ENCODE measurements at regions not wholly inside any gene's neighbourhood (a gene's known extent, or its start where the extent isn't known, plus 50 kb on each side); places are given as distances from the start of the nearest gene placed in this dataset.
A peak's percentile ranks its signal among the peaks of the same experiment; 100 is the strongest.
"Not testable (repeated sequence)": the region's sequence is repeated elsewhere in the genome, so short reads cannot be mapped to it uniquely, and the experiment has no call there.

DNA sequence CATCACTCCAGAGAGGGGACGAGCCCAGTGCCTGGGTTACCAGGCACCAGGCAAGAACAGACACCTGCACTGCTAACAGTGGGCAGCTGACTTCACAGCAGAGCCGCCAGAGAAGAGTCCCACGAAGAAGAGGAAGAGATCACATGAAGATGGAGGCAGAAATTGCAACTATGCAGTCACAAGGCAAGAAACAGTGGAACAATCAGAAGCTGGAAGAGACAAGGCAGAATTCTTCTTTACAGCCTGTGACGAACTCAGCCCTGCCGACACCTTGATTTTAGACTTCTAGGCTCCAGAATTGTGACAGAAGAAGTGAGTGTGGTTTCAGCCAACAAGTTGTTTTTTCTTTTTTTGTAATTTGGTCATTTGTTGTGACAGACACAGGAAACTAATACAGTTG is 59.2 kb downstream of the IL12A start:
- DNase-seq, result no peak

DNA sequence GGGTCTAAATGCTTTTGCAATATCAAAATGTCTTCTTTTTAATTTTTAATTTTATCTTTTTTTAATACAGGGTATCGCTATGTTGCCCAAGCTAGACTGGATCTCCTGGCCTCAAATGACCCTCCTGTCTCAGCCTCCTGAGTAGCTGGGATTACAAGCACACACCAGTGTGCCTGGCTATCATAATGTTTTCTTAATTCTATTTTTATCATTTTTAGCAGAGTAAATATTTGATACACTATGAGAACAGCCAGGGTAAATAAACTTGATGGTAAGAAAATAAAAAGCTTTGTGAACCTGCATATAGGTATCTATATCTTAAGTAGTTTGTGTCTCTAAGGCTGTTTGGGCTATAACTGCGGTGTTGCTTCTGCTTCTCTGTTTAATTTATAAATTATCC is 60.4 kb downstream of the IL12A start:
- DNase-seq, result no peak

DNA sequence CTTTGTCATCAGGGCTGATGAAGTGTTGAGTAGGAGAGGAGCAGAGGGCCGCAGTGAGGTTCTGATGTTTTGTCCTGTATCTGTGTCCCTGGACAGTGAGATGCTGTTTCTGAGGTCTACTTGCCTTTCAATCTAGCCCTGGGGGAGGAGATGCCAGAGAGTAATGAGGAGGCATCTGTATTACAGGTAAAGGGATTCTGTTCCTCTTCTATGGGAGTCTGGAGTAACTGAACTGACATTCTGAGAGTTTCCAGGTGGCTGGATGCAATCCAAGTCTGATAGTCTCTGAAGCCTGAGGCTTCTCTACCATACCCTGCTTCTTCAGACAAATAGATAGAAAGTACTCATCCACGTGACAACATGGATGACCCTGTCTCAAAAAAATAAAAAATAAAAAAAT is 60.9 kb downstream of the IL12A start:
- no peak for DNase-seq

DNA sequence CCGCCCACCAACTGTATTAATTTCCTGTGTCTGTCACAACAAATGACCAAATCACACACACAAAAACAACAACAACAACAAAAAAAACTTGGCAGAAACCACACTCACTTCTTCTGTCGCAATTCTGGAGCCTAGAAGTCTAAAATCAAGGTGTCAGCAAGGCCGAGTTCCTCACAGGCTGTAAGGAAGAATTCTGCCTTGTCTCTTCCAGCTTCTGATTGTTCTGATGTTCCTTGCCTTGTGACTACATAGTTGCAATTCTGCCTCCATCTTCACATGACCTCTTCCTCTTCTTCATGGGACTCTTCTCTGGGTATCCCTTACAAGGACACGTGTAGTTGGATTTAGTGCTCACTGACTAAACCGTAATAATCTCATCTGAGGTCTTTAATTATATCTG is 61.4 kb downstream of the IL12A start:
- no peak for DNase-seq

DNA sequence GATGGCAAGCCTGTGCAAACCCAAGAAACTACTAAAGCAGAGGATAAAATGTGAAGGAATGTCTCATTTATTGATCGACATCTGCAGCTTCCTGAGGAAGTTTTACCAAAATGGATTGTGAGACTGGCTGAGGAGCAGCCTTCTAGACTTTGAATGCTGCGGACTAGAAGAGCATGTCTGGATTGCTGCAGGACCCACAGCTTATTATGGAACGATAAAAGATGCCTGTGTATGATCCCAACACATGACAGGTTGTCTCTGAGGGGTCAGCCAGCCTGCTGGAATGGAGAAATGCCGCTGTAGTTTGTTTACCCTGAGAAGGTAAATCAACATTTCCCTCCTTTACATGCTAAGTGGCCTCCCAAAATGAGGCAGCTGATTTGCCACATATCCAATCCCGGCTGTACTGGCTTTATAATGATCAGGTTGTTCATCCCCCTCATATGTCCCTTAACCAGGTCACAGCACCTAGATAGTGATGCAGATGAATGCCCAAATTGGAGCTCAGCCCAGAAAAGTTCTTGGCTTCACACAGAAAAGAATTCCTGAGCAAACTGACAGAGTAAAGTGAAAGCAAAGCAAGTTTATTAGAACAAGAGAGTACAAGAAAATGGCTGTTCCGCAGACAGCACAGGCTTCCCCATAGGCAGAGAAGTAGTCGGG is 63.9 kb downstream of the IL12A start:
- DNase-seq, result no peak

DNA sequence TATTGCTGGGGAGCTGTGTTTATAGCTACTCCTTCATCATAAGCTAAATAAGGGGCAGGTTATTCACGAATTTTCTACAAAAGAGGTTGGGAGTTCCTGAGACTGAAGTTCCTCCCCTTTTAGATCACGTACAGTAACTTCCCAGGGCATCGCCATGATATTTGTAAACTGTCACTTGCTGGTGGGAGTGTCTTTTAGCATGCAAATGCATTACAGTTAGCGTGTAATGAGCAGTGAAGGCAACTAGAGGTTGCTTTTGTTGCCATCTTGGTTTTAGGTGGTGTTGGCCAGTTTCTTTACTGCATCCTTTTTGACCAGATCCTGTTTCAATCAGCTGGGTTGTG is 64.4 kb downstream of the IL12A start:
- no peak for DNase-seq

DNA sequence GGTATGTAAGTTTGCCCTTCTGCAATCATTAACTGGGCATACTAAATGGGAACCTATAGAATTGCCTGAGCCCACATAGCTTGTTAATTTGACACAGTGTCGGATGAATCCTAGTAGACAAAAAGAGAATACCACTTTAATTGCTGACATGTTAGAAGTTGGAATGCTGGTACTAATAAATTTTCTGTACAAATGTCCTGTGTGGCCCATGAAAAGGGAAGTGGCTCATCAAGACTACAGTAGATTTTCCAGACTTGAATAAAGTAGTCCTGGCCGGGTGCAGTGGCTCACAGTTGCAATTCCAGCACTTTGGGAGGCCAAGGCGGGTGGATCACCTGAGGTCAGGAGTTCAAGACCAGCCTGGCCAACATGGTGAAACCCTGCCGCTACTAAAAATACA is 66.2 kb downstream of the IL12A start:
- not testable (repeated sequence) for DNase-seq

DNA sequence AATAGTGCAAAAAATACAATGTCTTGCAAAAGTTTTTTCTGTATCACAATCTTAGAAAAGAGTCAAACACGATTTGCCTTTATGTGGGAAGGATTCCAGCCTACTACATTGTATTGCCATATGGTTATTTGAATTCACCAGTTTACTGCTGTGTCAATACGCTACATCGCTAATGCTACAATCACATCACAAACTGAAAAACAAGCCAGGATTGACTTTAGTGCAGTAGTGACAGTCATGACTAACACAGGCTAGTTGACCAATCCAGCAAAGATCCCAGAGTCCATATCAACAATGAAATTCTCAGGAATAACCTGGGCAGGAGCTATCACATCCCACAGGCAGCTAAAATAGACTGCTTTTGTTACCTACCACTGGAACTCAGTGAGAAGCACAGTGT is 67.0 kb downstream of the IL12A start:
- DNase-seq, result no peak

DNA sequence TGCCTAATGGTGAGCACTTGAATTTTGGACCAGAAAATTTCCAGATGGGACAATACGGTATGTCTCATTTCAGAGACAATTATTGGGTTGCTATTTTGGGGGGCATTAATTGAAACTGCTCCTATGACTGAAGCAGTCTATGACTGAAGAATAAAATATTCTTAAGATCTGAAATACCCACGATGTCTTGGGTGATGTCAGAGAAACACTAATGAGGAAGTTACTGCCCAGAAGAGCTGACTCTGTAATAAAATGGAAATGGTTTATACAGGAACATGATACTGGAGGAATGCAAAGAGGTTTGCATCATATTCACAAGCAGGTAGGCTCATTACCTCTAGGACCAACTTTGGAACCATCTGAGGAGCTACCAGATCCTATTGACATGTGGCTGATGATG is 68.7 kb downstream of the IL12A start:
- DNase-seq, result no peak

DNA sequence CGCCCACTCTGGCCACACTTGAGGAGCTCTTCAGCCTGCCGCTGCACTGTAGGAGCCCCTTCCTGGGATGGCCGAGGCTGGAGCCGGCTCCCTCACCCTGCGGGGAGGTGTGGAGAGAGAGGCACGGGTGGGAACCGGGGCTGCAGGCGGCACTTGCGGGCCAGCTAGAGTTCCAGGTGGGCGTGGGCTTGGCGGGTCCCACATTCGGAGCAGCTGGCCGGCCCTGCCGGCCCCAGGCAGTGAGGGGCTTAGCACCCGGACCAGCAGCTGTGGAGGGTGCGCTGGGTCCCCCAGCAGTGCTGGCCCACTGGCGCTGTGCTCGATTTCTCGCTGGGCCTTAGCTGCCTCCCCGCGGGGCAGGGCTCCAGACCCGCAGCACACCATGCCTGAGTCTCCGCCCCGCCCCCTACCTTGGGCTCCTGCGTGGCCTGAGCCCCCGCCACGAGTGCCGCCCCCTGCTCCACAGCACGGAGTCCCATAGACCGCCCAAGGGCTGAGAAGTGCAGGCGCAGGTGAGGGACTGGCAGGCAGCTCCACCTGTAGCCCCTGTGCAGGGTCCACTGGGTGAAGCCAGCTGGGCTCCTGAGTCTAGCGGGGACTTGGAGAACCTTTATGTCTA is 71.9 kb downstream of the IL12A start:
- no peak for DNase-seq

DNA sequence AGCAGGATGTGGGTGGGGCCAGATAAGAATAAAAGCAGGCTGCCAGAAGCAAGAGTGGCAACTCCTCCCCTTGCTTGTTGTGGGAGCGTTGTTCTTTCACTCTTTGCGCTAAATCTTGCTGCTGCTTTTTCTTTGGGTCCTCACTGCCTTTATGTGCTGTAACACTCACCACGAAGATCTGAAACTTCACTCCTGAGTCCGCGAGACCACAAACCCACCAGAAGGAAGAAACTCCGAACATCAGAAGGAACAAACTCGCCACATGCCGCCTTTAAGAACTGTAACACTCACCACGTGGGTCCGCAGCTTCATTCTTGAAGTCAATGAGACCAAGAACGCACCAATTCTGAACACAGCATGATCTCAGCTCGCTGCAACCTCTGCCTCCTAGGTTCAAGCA is 72.9 kb downstream of the IL12A start:
- no peak for DNase-seq

DNA sequence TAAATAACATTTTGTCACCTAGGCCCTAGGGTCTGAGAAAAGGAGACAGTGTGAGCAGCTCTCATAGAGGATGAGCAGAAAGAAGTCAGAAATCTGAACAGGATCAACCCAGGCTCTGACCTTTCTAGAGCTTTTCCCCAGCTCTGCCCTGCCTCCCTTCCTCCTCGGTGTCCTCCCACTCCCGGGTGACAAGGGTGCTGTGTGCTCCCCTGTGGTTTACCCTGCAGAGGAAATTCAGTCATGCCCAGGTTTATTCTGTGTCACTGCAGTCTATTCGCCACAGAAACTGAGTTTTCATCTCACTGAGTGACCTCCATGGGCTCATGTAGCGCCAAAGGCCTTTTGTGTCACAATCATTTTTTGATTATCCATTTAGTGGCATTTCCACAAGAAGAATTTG is 76.6 kb downstream of the IL12A start:
- DNase-seq, result no peak

DNA sequence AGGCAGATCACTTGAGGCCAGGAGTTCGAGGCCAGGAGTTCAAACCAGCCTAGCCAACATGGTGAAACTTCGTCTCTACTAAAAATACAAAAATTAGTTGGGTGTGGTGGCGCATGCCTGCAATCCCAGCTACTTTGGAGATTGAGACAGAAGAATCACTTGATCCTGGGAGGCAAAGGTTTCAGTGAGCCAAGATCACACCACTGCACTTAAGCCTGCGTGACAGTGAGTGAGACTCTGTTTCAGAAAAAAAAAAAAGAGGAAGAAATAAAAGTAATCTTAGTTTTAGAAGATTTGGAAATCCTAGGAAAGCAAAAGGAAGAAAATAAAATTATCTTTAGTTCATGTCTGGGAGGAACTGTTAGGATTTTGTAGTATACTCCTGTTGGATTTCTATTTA is 77.2 kb downstream of the IL12A start:
- no peak for DNase-seq

DNA sequence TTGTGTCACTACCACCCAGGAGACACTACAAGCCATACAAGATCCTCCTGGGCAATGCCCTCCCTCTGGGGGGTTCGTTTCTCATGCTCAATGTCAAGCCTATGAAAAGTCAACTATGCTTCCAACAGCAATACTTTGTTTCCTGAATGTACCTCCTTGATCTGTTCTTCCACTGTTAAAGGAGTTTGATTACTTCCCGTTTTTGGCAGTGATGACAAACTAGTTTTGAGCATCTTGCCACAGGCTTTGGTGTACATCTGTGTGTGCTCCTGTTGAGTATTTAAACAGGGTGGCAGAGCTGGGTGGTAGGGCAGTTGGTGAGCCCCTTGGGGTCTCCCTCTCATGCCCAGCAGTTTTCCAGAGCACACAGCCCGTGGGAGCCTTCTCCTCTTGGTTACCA is 81.4 kb downstream of the IL12A start:
- no peak for DNase-seq

DNA sequence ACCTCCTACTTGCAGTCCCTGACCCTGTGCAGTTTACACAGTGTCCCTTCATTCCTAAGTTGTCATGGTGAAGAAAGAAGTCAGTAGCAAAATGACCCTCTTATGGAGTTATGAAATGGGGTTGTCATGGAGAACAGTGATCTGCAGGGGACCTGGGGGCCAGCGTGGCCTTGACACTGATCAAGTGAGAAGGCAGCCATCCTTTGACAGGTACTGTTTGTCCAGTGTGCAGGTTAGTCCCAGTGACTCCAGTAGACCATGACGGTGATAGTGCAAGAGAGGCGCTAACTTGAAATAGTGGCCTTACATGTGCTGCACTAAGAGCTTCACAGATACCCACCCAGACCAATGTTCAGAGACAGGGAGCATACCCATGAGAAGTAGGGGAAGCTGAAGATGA is 87.9 kb downstream of the IL12A start:
- DNase-seq, result no peak

DNA sequence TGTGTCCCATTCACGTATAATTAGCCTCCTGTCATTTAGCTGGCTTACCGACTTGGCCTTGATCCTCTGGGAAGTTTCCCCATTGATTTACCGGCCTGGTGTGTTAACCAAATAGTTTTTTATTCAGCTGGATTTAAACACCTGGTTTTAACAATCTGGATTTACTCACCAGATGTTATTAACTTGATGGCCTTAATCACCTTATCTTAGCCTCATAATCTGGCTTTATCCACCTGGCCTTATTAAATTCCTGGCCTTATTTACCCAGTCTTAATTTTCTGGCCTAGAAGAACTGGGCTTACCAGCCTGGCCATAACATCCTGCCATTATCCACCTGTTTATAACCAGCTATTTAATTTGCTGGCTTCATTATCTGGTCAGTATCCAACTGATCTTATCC is 89.9 kb downstream of the IL12A start:
- DNase-seq, result peak in 1 of 2 experiments; percentile 43

DNA sequence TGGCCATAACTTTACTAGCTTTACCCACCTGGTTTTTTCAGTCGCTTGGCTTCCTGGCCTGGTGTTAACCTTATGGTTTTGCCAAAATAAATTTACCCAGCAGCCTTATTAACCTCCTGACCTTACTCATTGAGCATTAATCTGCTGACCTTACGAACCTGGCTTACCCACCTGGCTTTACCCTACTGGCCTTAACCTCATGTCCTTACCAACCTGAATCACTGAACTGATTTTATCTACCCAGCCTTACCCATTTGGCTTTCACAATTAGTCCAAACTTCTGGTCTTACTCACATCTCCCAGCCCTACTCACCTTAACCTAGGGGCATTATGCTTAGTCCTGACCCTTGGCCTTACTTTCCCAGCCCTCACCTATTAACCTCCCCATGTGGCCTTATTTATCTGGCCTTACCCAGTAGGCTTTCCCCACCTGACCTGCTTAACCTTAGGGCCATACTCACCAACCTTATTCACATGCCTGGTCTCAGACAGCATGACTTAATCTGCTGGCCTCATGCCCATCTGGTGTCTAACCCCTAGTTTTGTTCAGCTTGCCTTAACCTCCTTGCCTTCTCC is 93.4 kb downstream of the IL12A start:
- no peak for DNase-seq

DNA sequence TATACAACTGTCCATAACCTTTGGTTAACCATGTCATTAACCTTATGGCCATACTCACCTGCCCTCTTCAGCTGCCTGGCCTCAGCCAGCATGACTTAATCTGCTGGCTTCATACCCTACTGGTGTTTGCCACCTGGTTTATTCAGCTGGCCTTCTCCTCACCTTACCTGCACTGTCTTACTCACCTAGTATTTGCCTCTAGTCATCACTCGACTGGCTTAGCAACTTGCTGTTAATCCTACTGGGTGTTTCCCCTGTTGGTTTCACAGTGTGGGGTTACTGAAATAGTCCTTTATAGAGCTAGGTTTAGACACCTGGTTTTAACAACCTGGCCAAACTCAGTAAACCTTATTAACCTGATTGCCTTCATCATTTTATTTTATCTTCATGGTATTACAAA is 96.4 kb downstream of the IL12A start:
- no peak for DNase-seq

DNA sequence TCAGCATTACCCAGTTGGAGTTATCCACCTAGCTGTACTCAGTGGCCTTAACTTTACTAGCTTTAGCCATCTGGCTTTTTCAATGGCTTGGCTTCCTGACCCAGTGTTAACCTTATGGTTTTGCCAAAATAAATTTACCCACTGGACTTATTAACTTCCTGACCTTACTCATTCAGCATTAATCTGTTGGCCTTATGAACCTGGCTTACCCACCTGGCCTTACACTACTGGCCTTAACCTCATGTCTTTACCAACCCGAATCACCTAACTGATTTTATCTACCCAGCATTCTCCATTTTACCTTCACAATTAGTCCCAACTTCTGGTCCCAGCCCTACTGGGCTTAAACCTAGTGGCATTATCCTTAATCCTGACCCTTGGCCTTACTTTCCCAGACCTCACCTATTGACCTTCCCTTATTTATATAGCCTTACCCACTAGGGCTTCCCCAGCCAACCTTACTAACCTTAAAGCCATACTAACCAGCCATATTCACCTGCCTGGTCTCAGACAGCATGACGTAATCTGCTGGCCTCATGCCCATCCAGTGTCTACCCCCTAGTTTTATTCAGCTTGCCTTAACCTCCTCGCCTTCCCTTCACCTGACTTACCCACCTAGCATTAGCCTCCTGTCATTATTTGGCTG is 100.0 kb downstream of the IL12A start:
- DNase-seq, result no peak

DNA sequence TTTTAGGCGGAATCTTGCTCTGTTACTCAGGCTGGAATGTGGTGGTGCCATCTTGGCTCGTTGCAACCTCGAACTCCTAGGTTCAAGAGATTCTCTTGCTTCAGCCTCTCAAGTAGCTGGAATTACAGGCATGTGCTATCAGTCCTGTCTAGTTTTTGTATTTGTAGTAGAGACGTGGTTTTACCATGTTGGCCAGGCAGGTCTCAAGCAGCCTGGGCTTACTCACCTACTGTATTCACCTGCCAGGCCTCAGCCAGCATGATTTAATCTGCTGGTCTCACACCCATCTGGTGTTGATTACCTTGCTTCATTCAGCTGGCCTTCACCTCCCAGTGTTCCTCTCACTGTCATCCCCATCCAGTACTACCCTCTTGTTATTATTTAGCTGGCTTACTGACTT is 102.0 kb downstream of the IL12A start:
- no peak for DNase-seq

DNA sequence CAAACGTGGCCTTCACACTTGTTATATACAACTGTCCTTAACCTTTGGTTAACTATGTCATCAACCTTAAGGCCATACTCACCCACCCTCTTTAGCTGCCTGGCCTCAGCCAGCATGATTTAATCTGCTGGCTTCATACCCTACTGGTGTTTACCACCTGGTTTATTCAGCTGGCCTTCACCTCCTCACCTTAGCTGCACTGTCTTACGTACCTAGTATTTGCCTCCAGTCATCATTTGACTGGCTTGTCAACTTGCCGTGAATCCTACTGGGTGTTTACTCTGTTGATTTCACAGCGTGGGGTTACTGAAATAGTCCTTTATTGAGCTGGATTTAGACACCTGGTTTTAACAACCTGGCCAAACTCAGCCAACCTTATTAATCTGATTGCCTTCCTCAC is 102.8 kb downstream of the IL12A start:
- DNase-seq, result peak in 1 of 2 experiments; percentile 41

DNA sequence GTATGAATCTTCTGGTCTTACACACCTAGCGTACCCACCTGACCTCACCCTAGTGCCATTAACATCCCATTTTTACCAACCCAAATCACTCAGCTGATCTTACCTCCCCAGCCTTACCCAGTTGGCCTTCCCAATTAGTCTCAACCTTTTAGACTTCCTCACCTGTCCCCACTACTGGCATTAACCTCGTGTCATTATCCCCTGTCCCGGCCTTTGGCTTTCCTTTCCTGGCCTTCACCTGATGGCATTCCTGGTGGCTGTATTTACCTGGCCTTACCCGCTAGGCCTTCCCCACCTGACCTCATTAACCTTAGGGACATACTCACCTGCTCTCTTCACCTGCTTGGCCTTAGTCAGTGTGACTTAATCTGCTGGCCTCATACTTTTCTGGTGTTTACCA is 104.1 kb downstream of the IL12A start:
- DNase-seq, result no peak

DNA sequence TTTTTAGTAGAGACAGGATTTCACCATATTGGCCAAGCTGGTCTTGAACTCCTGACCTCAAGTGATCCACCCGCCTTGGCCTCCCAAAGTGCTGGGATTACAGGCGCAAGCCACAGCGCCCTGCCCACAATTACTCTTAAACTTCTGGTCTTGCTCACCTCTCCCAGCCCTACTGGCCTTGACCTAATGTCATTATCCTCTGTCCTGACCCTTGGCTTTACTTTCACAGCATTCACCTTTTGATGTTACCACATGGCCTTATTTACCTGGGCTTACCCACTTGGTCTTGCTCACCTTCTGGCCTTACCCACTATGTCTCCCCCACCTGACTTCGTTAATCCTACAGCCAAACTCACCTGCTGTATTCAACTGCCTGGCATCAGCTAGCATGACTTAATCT is 105.9 kb downstream of the IL12A start:
- no peak for DNase-seq

DNA sequence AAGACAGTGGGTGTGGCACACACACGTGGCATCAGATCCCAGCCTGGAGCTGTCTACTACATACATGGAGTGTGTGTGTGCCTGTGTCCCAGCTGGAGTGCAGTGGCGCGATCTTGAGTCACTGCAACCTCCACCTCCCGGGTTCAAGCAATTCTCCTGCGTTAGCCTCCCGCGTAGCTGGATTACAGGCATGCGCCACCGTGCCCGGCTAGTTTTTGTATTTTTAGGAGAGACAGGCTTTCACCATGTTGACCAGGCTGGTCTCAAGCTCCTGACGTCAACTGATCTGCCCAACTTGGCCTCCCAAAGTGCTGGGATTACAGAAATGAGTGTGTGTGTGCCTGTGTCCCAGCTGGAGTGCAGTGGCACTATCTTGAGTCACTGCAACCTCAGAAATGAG is 108.8 kb downstream of the IL12A start:
- no peak for DNase-seq
